NCI-H2227 treated with DMSO at 0.1 percent for 48 hours (cell line): ENCODE measurements at regions not wholly inside any gene's neighbourhood (a gene's known extent, or its start where the extent isn't known, plus 50 kb on each side); places are given as distances from the start of the nearest gene placed in this dataset.
"Not testable (repeated sequence)": the region's sequence is repeated elsewhere in the genome, so short reads cannot be mapped to it uniquely, and the experiment has no call there.

Experiments used
- DNase-seq: peaks from one replicate; lab custom pipeline; 2025; lab: John Stamatoyannopoulos, UW

DNA sequence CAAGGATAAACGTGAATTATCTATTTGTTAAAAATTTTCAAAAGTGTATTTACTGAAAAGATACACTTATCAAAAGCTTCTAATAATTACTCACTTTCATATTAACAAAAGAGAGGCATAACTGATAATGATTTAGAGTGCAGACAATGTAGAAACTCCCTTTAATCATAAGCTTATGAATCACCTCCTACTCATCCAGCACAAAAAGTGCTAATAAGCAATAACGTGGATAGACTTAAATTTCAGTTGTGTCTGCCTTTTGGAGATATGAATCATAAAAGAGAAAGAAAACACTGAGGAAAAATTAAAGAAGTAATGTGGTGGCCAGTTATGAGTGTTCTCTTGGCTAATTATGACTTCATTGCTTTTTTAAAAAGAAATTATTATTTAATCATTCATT, 827.6 kb upstream of the B3GALT2 start:
- no peak for DNase-seq

DNA sequence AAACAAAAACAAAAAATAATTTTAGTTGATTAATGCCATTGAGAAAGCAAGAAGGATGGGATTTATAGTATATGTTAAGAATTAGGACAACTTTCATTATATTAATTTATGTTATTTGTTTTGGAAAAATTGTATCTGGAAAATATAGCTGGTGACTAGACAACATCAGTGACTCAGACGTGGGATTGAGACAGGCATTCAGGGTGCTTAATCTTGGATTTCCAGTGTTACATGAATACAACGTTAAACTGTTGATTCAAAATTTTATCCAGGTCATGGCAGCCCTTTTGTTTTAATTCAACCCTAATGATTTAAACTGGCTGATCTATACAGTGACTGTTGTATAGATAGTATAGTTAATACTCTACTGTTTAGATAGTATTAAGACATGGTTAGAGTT, 827.1 kb upstream of the B3GALT2 start:
- no peak for DNase-seq

GRCh38 chr1:194004146-194004545, 817.7 kb upstream of the B3GALT2 start:
- no peak for DNase-seq

DNA sequence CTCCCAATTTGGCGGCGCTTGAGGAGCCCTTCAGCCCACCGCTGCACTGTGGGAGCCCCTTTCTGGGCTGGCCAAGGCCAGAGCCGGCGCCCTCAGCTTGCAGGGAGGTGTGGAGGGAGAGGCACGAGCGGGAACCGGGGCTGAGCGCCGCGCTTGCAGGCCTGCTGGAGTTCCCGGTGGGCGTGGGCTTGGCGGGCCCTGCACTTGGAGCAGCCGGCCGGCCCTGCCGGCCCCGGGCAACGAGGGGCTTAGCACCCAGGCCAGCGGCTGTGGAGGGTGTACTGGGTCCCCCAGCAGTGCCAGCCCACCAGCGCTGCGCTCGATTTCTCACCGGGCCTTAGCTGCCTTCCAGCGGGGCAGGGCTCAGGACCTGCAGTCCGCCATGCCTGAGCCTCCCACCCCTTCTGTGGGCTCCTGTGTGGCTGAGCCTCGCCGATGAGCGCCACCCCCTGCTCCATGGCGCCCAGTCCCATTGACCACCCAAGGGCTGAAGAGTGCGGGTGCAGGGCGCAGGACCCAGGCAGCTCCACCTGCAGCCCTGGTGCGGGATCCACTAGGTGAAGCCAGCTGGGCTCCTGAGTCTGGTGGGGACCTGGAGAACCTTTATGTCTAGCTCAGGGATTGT, 815.4 kb upstream of the B3GALT2 start:
- DNase-seq = not testable (repeated sequence)

- DNase-seq = no peak
These were observed 802.5 kb upstream of the B3GALT2 start for GRCh38 chr1:193988885-193989284.

DNA sequence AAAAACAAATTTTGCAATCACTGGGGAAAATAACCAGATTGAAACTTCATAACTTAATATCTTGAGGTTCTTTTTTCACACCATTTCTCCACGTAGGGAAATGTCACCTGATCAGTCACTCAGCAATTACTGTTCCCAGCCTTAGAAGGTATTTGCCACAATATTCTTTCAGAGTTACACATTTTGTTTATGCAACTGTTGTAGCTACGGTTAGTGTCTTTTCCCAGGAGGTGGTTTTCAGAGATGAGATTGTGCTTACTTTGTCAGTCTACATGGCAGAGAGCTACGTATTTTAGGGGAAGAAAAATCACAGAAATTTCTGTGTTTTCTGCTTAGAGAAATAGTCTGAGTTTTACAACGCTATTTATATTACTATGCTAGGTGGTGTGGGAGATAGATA, 792.8 kb upstream of the B3GALT2 start:
- DNase-seq = no peak

- no peak for DNase-seq
These were observed 787.9 kb upstream of the B3GALT2 start for GRCh38 chr1:193974286-193974798.

GRCh38 chr1:193973428-193973827, 787.0 kb upstream of the B3GALT2 start:
- no peak for DNase-seq

- DNase-seq = no peak
These were observed 785.2 kb upstream of the B3GALT2 start for GRCh38 chr1:193971595-193971994.

GRCh38 chr1:193960499-193960898, 774.1 kb upstream of the B3GALT2 start:
- DNase-seq = no peak

DNA sequence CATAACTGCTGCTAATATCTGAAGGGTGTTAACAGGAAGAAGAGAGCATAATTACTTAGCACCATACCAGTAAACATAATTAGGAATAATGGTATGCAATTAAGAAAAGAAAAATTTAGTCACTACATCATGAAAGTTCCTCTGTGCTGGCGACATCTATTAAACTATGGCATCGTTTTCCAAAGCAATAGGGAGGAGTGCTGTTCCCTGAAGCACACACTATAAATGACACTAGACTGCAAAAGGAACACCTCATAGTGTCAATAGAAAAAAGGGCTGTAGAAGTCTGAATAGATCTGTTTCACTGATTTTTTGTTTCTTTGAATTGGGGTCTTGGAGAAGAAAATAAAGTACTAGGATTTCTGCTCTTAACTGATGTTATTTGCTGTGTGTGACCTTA, 773.6 kb upstream of the B3GALT2 start:
- no peak for DNase-seq

DNA sequence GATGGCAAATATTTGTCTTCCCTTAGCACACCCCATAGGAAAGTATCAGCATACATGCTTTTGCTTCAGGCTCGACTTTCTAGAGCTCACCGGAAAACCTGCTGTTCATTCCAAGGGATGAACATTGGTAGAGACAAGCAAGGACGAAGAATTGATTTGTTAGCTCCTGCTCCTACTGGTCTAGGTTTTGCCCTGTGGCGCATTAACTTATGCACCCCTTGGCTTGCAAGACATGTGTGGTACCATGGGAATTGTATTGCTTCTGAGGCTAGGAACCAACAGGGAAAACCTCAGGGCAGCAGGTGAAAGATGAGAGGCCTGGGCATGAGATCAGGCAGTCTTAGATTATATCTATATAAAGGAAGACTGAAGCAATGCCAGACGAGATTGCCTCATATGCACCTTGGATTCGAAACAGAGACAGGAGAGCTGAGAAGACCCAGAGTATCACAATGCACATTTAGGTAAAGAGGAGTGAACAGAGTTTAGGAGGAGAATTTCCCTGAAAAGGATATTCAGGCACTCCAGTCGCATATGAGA, 771.2 kb upstream of the B3GALT2 start:
- no peak for DNase-seq

GRCh38 chr1:193952778-193953374, 766.5 kb upstream of the B3GALT2 start:
- DNase-seq = no peak

DNA sequence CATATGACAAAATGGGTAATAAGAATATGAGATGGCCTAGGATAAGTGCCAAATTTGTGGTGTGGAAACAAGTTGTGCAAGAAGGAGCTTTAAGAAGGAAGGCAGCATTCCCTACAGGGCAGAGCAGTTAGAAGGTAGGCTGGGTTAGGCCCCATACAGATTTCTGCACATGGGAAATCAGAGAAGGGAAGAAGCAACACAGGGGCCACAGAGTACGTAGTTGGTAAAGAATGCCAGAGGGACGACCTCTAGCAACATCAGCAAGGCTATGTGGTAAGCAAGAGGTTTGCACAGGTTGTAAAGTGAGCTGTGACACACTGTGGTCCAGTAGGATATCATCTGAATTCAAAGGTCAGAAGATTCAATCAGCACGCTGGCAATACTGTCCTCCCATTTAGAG, 765.6 kb upstream of the B3GALT2 start:
- DNase-seq = no peak

- DNase-seq = no peak
These were observed 758.0 kb upstream of the B3GALT2 start for GRCh38 chr1:193944454-193944853.

GRCh38 chr1:193940176-193940575, 753.8 kb upstream of the B3GALT2 start:
- DNase-seq = no peak

DNA sequence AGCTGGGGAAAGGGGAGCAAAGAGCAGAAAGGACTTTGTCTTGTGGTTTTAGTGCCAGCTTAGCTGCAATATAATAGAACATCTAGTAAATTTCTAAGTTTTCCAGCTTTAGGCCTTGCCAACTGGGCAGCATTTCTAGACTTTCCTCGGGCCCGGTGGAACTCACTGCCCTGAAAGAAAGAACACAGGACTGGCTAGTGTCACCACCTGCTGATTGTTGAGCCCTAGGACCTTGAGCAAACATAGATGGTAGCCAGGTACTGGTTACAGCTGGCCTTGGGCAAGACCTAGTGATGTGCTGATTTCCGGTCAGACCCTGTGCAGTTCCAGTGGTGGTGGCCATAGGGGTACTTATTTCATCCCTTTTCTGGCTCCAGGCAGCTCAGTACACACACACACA, 753.2 kb upstream of the B3GALT2 start:
- no peak for DNase-seq

DNA sequence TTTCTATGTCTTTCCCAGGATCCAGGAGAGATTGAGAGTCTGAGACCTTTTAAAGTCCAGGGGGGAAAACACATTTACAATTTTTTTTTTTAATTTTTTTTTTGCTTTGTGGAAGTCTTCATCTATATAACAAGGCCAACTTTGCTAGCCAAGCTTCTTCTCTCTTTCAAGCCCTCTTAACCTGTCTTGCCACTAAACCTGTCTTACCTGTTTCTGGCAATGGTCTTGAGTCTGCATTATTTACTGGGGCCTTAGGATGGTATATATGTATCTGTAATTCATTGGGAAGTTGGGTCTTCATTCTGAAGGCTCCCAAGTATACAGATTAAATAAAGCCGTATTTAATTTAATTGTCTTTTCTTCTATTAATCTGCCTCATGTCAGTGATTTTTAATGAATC, 750.9 kb upstream of the B3GALT2 start:
- no peak for DNase-seq

GRCh38 chr1:193932979-193933378, 746.6 kb upstream of the B3GALT2 start:
- DNase-seq = no peak

DNA sequence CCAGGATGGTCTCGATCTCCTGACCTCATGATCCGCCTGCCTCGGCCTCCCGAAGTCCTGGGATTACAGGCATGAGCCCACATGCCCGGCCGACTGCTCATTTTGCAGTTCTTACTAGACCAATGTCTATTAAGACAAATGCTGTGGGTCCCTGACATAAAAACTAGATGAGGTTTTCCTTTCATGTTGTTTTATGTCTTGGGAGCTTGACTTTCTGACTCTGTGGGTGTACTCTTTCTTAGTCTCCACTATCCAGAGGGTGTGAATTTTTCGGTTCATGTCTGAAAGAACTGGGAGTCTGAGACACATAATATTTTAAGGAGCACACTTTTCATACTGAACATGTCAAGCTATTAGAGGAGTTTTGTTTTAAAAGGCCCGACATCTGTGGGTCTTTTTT, 744.9 kb upstream of the B3GALT2 start:
- no peak for DNase-seq

DNA sequence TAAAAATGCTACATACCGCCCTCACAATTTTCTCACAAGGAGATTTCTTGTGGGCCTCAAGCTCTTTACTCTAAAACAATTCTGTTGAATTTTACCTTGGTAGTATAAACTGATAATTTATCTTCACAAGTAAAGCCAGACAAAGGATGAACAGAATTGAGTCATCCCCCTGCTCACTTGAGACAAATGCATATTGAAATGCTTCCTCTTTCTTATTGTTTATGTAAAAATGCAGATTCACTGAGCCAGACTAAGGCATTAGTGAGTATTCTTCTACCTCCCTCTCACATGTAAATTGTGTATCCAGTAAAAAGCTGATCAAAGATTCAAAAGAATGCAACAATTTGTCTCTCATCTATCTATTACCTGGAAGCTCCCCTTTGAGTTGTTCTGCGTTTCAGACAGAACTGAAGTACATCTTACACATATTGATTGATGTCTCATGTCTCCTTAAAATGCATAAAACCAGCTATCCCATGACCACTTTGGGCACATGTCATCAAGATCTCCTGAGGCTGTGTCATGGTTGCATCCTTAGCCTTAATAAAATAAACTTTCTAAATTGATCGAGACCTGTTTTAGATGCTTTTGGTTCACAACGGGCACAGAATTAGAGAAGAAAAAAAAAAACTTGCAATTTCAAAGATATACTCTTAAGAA, 743.1 kb upstream of the B3GALT2 start:
- DNase-seq = no peak

- no peak for DNase-seq
These were observed 741.1 kb upstream of the B3GALT2 start for GRCh38 chr1:193927550-193927949.

GRCh38 chr1:193926956-193927355, 740.5 kb upstream of the B3GALT2 start:
- no peak for DNase-seq
